Upper lobe of left lung (tissue), 6 donors: ENCODE measurements at regions not wholly inside any gene's neighbourhood (a gene's known extent, or its start where the extent isn't known, plus 50 kb on each side); places are given as distances from the start of the nearest gene placed in this dataset.

ENCODE experiments used
- ATAC-seq, 2 donors: fragments of 200-7000 bp; cut with Tn5 transposase; one replicate each; pipeline ENCODE4 v1.9.1; 2022; ENCODE audit warnings: mild to moderate bottlenecking in 2 of 2, moderate library complexity in 2 of 2; ENCODE audit not compliant: low FRiP score in 2 of 2
- DNase-seq, 2 donors: peaks; one replicate each; pipeline ENCODE4 v3.0.0-alpha.2; 2019 to 2020
- H3K27ac ChIP-seq, 4 donors: fragments of 200-600 bp; sonication (generic); one replicate each; pipeline ENCODE4 v1.5.1; 2016 to 2019
- H3K27me3 ChIP-seq, 4 donors: fragments of 200-600 bp; sonication (generic); one replicate each; pipeline ENCODE4 v1.5.1; 2017 to 2019
- H3K36me3 ChIP-seq, 4 donors: fragments of 200-600 bp; sonication (generic); one replicate each; pipeline ENCODE4 v1.5.1; 2016 to 2019
- H3K4me1 ChIP-seq, 4 donors: fragments of 200-600 bp; sonication (generic); one replicate each; pipeline ENCODE4 v1.5.1; 2018 to 2019
- H3K4me3 ChIP-seq, 4 donors: fragments of 200-600 bp; sonication (generic); one replicate each; pipeline ENCODE4 v1.5.1; 2017 to 2019; ENCODE audit warnings: mild to moderate bottlenecking in 2 of 4, moderate library complexity in 1 of 4
- H3K9me3 ChIP-seq, 4 donors: fragments of 200-600 bp; sonication (generic); one replicate each; pipeline ENCODE4 v1.5.1; 2018 to 2019
- CTCF ChIP-seq, 6 experiments: fragments of 450-650 bp in 4 of 6; fragments of 200-600 bp in 2 of 6; sonication (generic) in 2 of 6; IDR thresholded peaks; one replicate each; pipeline ENCODE4 v1.5.1; 2016 to 2019; ENCODE audit warnings: antibody characterized with exemption in 6 of 6
- EP300 ChIP-seq, 4 donors: sonication (generic); formaldehyde crosslinking; IDR thresholded peaks; one replicate each; pipeline ENCODE4 v1.5.1; 2017; ENCODE audit warnings: antibody characterized with exemption in 4 of 4, control low read depth in 2 of 4
- POLR2A ChIP-seq, 4 donors: fragments of 450-650 bp; IDR thresholded peaks; one replicate each; pipeline ENCODE4 v1.5.1; 2016 to 2017; ENCODE audit warnings: antibody characterized with exemption in 4 of 4, mild to moderate bottlenecking in 2 of 4
- POLR2AphosphoS5 ChIP-seq, 2 donors: sonication (generic); formaldehyde crosslinking; IDR thresholded peaks; one replicate each; pipeline ENCODE4 v1.5.1; 2017; ENCODE audit warnings: antibody characterized with exemption in 2 of 2
- WGBS, 2 donors: methylation state at CpG; one replicate each; pipeline ENCODE4 v1.1.5; 2017 to 2018; 5-methylcytosine and 5-hydroxymethylcytosine counted together
- donor health status: DM: no; HTN: no; CAD: no; lungs with moderate emphysema.
- donor health status: DM: no; HTN: yes; CAD: no; lungs with severe emphysema.

- no peaks in the 10 kb centered on the region for H3K36me3 ChIP-seq
- TF ChIP-seq EP300 (IDR thresholded peaks at IDR 0.05) (no peak), CTCF (IDR thresholded peaks at IDR 0.05) (no peak), POLR2AphosphoS5 (IDR thresholded peaks at IDR 0.05) (no peak), POLR2A (IDR thresholded peaks at IDR 0.05) (no peak)
- DNase-seq, result no peak
- H3K4me1 ChIP-seq, result no peaks in the 10 kb centered on the region
- H3K9me3 ChIP-seq, result no peaks in the 10 kb centered on the region
- H3K27me3 ChIP-seq, result no peaks in the 10 kb centered on the region
- no peak for ATAC-seq
- H3K4me3 ChIP-seq, result no peak overlapping the region
- H3K27ac ChIP-seq, result no peak overlapping the region
- WGBS, 2 donors, result 30 to 38% methylated on average over 1 of the region's 1 CpG
These were observed 219.2 kb downstream of the ETV1 start for GRCh38 chr7:13770305-13770704.

GRCh38 chr7:13774976-13775375 is 214.5 kb downstream of the ETV1 start:
- Histone ChIP-seq H3K4me3 (no peak overlapping the region), H3K27me3 (no peaks in the 10 kb centered on the region), H3K4me1 (no peaks in the 10 kb centered on the region), H3K36me3 (no peaks in the 10 kb centered on the region), H3K27ac (no peak overlapping the region), H3K9me3 (no peaks in the 10 kb centered on the region)
- TF ChIP-seq POLR2AphosphoS5 (IDR thresholded peaks at IDR 0.05) (no peak), POLR2A (IDR thresholded peaks at IDR 0.05) (no peak), CTCF (IDR thresholded peaks at IDR 0.05) (no peak), EP300 (IDR thresholded peaks at IDR 0.05) (no peak)
- WGBS, 2 donors, result 94 to 96% methylated on average over 2 of the region's 2 CpGs
- ATAC-seq (no peak), DNase-seq (no peak)

GRCh38 chr7:13777242-13777641 is 212.2 kb downstream of the ETV1 start:
- Histone ChIP-seq H3K36me3 (no peaks in the 10 kb centered on the region), H3K27me3 (no peaks in the 10 kb centered on the region), H3K4me3 (no peak overlapping the region), H3K9me3 (no peaks in the 10 kb centered on the region), H3K4me1 (no peaks in the 10 kb centered on the region), H3K27ac (no peak overlapping the region)
- no peak for TF ChIP-seq EP300 (IDR thresholded peaks at IDR 0.05)
- DNase-seq (no peak), ATAC-seq (no peak)
- 91% methylated on average over 3 of the region's 3 CpGs for WGBS, 2 donors

- peak in 1 of 2 donors; percentile 72 for DNase-seq
- Histone ChIP-seq H3K4me3 (no peak overlapping the region), H3K27me3 (no peaks in the 10 kb centered on the region), H3K4me1 (no peaks in the 10 kb centered on the region), H3K36me3 (no peaks in the 10 kb centered on the region), H3K9me3 (no peaks in the 10 kb centered on the region), H3K27ac (no peak overlapping the region)
- peak; percentile 36 to 72 for ATAC-seq
- 54 to 80% methylated on average over 2 of the region's 2 CpGs for WGBS, 2 donors
- TF ChIP-seq EP300 (IDR thresholded peaks at IDR 0.05) (peak in 1 of 4 donors; percentile 15), CTCF (IDR thresholded peaks at IDR 0.05) (no peak)
These were observed 210.5 kb downstream of the ETV1 start for GRCh38 chr7:13778967-13779366.

- DNase-seq (no peak), ATAC-seq (no peak)
- WGBS, 2 donors, result 82 to 86% methylated on average over 5 of the region's 5 CpGs
- no peak overlapping the region for H3K27ac ChIP-seq
- H3K36me3 ChIP-seq, result no peaks in the 10 kb centered on the region
- no peak overlapping the region for H3K4me3 ChIP-seq
- TF ChIP-seq CTCF (IDR thresholded peaks at IDR 0.05) (no peak), EP300 (IDR thresholded peaks at IDR 0.05) (no peak), POLR2AphosphoS5 (IDR thresholded peaks at IDR 0.05) (no peak), POLR2A (IDR thresholded peaks at IDR 0.05) (no peak)
- no peaks in the 10 kb centered on the region for H3K9me3 ChIP-seq
- H3K27me3 ChIP-seq, result no peaks in the 10 kb centered on the region
- no peaks in the 10 kb centered on the region for H3K4me1 ChIP-seq
These were observed 198.9 kb downstream of the ETV1 start for GRCh38 chr7:13790611-13791010.
